ENCODE measurements at regions not wholly inside any gene's neighbourhood (a gene's known extent, or its start where the extent isn't known, plus 50 kb on each side); places are given as distances from the start of the nearest gene placed in this dataset.

DNA sequence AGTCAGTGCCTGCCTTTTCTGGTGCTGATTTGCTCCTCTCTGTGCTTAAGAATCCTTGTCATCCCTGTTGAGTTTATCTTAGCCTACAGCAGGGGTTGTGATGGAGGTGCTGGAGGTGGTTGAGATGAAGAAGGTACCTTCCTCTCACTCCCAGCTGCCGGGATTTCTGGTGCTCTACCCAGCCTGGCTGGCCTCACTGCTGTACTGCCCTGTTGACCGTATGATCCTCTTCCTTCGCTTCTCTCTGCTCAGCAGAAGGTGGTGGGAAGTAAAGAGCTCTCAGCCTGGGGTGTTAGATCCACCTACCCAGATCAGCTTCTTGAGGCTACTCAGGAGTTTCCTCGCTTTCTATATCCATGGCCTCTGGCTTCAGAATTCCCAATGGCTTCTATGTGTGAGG lies 101.0 kb upstream of the NXT1 start:
- POLR2A ChIA-PET: no interaction called here
- H3K4me1 ChIP-seq (ENCODE audit: control insufficient read depth, insufficient read depth, low read length): no peaks in the 10 kb centered on the region
- CTCF ChIA-PET: no interaction called here
- H3K36me3 ChIP-seq (ENCODE audit: control insufficient read depth in 2 of 2, insufficient read depth in 1 of 2, low read length in 2 of 2): no peaks in the 10 kb centered on the region
- no peak overlapping the region for H3K4me3 ChIP-seq (ENCODE audit: low read depth, low read length)
- no peak overlapping the region for H3K27ac ChIP-seq (ENCODE audit: extremely low read depth, low read depth, low read length)
- H3K9me3 ChIP-seq (ENCODE audit: control insufficient read depth, insufficient read depth, low read depth, low read length): no peaks in the 10 kb centered on the region
- TF ChIP-seq MEIS1 (CRISPR knock-in tag; IDR thresholded peaks at IDR 0.05; ENCODE audit: borderline replicate concordance) (no peak), ZNF621 (tag by site-specific recombination; IDR thresholded peaks at IDR 0.05) (no peak), MYNN (tag by site-specific recombination; IDR thresholded peaks at IDR 0.05; ENCODE audit: borderline replicate concordance) (no peak)
- TF ChIP-seq, protein P1, sequence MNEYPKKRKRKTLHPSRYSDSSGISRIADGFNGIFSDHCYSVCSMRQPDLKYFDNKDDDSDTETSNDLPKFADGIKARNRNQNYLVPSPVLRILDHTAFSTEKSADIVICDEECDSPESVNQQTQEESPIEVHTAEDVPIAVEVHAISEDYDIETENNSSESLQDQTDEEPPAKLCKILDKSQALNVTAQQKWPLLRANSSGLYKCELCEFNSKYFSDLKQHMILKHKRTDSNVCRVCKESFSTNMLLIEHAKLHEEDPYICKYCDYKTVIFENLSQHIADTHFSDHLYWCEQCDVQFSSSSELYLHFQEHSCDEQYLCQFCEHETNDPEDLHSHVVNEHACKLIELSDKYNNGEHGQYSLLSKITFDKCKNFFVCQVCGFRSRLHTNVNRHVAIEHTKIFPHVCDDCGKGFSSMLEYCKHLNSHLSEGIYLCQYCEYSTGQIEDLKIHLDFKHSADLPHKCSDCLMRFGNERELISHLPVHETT (tag by site-specific recombination; IDR thresholded peaks at IDR 0.05): no peak

DNA sequence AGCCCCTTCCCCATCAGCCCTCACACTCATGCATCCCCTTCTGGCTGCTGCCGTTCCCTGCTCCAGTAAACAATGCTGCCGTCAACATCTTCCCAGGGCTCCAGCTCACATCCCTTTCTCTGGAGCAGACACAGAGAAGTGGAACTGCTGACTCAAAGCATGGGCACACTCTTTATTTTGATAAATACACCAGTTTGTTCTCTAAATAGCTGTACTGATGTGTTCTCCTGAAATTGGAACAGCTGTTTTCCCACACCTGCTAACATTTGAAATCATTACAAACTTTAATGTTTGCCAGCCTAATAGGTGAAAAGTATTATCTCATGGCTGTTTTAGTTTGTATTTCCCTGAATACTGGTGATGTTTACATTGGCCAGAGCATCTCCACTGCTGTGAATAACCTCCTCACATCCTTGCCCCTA lies 102.1 kb upstream of the NXT1 start:
- POLR2A ChIA-PET: no interaction called here
- Histone ChIP-seq H3K27ac (ENCODE audit: extremely low read depth, low read depth, low read length) (no peak overlapping the region), H3K9me3 (ENCODE audit: control insufficient read depth, insufficient read depth, low read depth, low read length) (no peaks in the 10 kb centered on the region), H3K4me1 (ENCODE audit: control insufficient read depth, insufficient read depth, low read length) (no peaks in the 10 kb centered on the region), H3K4me3 (ENCODE audit: low read depth, low read length) (no peak overlapping the region), H3K36me3 (ENCODE audit: control insufficient read depth in 2 of 2, insufficient read depth in 1 of 2, low read length in 2 of 2) (no peaks in the 10 kb centered on the region)
- TF ChIP-seq HOXA7 (CRISPR knock-in tag; IDR thresholded peaks at IDR 0.05; ENCODE audit: borderline replicate concordance) (no peak), ZNF140 (tag by site-specific recombination; IDR thresholded peaks at IDR 0.05) (no peak), ZNF223 (tag by site-specific recombination; IDR thresholded peaks at IDR 0.05) (no peak), MEIS1 (CRISPR knock-in tag; IDR thresholded peaks at IDR 0.05; ENCODE audit: borderline replicate concordance) (no peak), TCF7L2 (IDR thresholded peaks at IDR 0.05; ENCODE audit: borderline replicate concordance, low read depth, low read length) (no peak), ZNF596 (tag by site-specific recombination; IDR thresholded peaks at IDR 0.05) (no peak), ZBTB8A (tag by site-specific recombination; IDR thresholded peaks at IDR 0.05) (no peak), ZNF670 (tag by site-specific recombination; IDR thresholded peaks at IDR 0.05; ENCODE audit: low read depth) (no peak), ZNF112 (tag by site-specific recombination; IDR thresholded peaks at IDR 0.05) (no peak)
- TF ChIP-seq, protein P2, sequence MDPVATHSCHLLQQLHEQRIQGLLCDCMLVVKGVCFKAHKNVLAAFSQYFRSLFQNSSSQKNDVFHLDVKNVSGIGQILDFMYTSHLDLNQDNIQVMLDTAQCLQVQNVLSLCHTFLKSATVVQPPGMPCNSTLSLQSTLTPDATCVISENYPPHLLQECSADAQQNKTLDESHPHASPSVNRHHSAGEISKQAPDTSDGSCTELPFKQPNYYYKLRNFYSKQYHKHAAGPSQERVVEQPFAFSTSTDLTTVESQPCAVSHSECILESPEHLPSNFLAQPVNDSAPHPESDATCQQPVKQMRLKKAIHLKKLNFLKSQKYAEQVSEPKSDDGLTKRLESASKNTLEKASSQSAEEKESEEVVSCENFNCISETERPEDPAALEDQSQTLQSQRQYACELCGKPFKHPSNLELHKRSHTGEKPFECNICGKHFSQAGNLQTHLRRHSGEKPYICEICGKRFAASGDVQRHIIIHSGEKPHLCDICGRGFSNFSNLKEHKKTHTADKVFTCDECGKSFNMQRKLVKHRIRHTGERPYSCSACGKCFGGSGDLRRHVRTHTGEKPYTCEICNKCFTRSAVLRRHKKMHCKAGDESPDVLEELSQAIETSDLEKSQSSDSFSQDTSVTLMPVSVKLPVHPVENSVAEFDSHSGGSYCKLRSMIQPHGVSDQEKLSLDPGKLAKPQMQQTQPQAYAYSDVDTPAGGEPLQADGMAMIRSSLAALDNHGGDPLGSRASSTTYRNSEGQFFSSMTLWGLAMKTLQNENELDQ (tag by site-specific recombination; IDR thresholded peaks at IDR 0.05; ENCODE audit: low read depth): no peak
- TF ChIP-seq, protein P3, sequence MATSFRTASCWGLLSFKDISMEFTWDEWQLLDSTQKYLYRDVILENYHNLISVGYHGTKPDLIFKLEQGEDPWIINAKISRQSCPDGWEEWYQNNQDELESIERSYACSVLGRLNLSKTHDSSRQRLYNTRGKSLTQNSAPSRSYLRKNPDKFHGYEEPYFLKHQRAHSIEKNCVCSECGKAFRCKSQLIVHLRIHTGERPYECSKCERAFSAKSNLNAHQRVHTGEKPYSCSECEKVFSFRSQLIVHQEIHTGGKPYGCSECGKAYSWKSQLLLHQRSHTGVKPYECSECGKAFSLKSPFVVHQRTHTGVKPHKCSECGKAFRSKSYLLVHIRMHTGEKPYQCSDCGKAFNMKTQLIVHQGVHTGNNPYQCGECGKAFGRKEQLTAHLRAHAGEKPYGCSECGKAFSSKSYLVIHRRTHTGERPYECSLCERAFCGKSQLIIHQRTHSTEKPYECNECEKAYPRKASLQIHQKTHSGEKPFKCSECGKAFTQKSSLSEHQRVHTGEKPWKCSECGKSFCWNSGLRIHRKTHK (tag by site-specific recombination; IDR thresholded peaks at IDR 0.05): no peak
- TF ChIP-seq, protein P4, sequence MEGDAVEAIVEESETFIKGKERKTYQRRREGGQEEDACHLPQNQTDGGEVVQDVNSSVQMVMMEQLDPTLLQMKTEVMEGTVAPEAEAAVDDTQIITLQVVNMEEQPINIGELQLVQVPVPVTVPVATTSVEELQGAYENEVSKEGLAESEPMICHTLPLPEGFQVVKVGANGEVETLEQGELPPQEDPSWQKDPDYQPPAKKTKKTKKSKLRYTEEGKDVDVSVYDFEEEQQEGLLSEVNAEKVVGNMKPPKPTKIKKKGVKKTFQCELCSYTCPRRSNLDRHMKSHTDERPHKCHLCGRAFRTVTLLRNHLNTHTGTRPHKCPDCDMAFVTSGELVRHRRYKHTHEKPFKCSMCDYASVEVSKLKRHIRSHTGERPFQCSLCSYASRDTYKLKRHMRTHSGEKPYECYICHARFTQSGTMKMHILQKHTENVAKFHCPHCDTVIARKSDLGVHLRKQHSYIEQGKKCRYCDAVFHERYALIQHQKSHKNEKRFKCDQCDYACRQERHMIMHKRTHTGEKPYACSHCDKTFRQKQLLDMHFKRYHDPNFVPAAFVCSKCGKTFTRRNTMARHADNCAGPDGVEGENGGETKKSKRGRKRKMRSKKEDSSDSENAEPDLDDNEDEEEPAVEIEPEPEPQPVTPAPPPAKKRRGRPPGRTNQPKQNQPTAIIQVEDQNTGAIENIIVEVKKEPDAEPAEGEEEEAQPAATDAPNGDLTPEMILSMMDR (tag by site-specific recombination; IDR thresholded peaks at IDR 0.05): no peak
- CTCF ChIA-PET: no interaction called here
